NOMO-1 treated with DMSO at 0.1 percent for 48 hours (cell line): ENCODE measurements at regions not wholly inside any gene's neighbourhood (a gene's known extent, or its start where the extent isn't known, plus 50 kb on each side); places are given as distances from the start of the nearest gene placed in this dataset.

ENCODE experiments used
- DNase-seq: peaks from one replicate; lab custom pipeline; 2025; ENCODE audit not compliant: unreplicated experiment; lab: John Stamatoyannopoulos, UW

- no peak for DNase-seq
Measured at GRCh38 chr11:95692526-95693260, 96.9 kb downstream of the FAM76B start.

GRCh38 chr11:95690100-95690499, 99.5 kb downstream of the FAM76B start:
- no peak for DNase-seq

GRCh38 chr11:95688501-95689222, 100.9 kb downstream of the FAM76B start:
- DNase-seq: no peak

- no peak for DNase-seq
Measured at GRCh38 chr11:95688015-95688414, 101.6 kb downstream of the FAM76B start.

GRCh38 chr11:95686265-95686664, 103.3 kb downstream of the FAM76B start:
- no peak for DNase-seq

GRCh38 chr11:95684701-95685100, 104.9 kb downstream of the FAM76B start:
- DNase-seq: no peak

- no peak for DNase-seq
Measured at GRCh38 chr11:95684170-95684569, 105.4 kb downstream of the FAM76B start.

GRCh38 chr11:95682552-95682951, 107.0 kb downstream of the FAM76B start:
- DNase-seq: no peak

- DNase-seq: no peak
Measured at GRCh38 chr11:95680169-95680929, 109.2 kb downstream of the FAM76B start.

GRCh38 chr11:95678988-95679387, 110.6 kb downstream of the FAM76B start:
- DNase-seq: no peak

- DNase-seq: peak; percentile 58
Measured at GRCh38 chr11:95676308-95676707, 113.3 kb downstream of the FAM76B start.

GRCh38 chr11:95675585-95675984, 114.0 kb downstream of the FAM76B start:
- no peak for DNase-seq

GRCh38 chr11:95674657-95675358, 114.8 kb downstream of the FAM76B start:
- no peak for DNase-seq

GRCh38 chr11:95671768-95672167, 117.8 kb downstream of the FAM76B start:
- DNase-seq: no peak

- no peak for DNase-seq
Measured at GRCh38 chr11:95668131-95668530, 121.5 kb downstream of the FAM76B start.

GRCh38 chr11:95661162-95661561, 128.4 kb downstream of the FAM76B start:
- DNase-seq: peak; percentile 36

- no peak for DNase-seq
Measured at GRCh38 chr11:95660038-95660437, 129.5 kb downstream of the FAM76B start.

- no peak for DNase-seq
Measured at GRCh38 chr11:95659088-95659487, 130.5 kb downstream of the FAM76B start.

GRCh38 chr11:95655536-95655935, 134.0 kb downstream of the FAM76B start:
- DNase-seq: no peak

- no peak for DNase-seq
Measured at GRCh38 chr11:95653680-95654079, 135.9 kb downstream of the FAM76B start.

GRCh38 chr11:95653099-95653498, 136.5 kb downstream of the FAM76B start:
- DNase-seq: no peak
